Stimulated activated CD4-positive, alpha-beta T cell treated with anti-CD3 and anti-CD28 coated beads, Interleukin-4, amount 100 ng/mL, for 1 hour (primary cell): ENCODE measurements at regions not wholly inside any gene's neighbourhood (a gene's known extent, or its start where the extent isn't known, plus 50 kb on each side); places are given as distances from the start of the nearest gene placed in this dataset.
"Not testable (repeated sequence)": the region's sequence is repeated elsewhere in the genome, so short reads cannot be mapped to it uniquely, and the experiment has no call there.

Experiments
- DNase-seq: peaks from one replicate; pipeline ENCODE4 v3.0.0-alpha.2; 2020

GRCh38 chr6:139742671-139743070, 368.2 kb upstream of the CITED2 start:
- no peak for DNase-seq

GRCh38 chr6:139738801-139739455, 364.5 kb upstream of the CITED2 start:
- no peak for DNase-seq

GRCh38 chr6:139736325-139736906, 362.0 kb upstream of the CITED2 start:
- DNase-seq: no peak

DNA sequence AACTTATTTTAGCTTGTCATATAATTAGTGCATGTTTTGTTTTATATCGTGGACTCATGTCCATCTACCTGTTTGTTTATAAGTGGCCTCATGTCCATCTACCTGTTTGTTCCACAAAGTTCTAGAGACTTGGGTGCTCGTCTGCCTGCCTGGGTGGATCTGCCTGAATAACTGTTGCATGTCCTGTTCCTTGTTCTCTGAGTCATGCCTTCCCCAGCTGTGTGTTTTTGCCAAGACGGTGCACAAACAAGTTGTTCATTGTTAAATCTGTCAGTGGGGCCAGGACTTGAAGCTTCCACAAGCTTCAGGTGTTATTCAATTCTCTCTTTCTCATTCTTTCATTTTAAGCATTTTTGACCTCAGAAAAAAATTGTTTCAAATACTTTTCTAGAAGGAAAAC, 358.0 kb upstream of the CITED2 start:
- no peak for DNase-seq

DNA sequence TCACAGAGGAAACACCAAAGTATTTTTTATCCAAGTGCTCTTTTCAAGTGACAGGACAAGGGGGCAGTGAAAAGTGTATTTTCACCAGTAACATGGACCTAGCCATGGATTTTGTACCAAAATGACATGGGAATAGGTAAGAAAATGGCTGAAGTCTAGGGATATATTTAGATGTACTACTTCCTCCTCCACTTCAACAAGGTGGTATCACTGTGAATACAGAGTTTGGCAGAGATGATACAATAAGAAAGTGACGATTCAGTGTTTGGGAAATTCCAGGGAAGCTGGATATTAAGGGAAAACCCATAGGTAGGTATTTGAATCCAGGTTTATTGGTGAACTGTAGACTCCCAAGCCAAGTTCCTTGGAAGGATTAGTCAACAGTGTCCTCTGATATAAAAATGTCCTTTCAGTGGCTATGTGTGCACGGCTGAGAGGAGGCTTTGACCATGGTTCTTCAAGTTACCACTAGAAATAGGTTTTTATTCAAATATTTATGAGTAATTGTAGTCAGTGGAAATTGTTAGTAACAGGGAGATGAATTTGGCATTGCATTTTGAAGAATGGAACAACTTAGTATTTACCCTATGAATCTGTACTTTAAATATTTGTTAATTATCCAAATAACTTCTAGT, 356.0 kb upstream of the CITED2 start:
- DNase-seq: no peak

GRCh38 chr6:139728876-139729427, 354.5 kb upstream of the CITED2 start:
- DNase-seq: no peak

- not testable (repeated sequence) for DNase-seq
Measured at GRCh38 chr6:139726272-139726671, 351.8 kb upstream of the CITED2 start.

DNA sequence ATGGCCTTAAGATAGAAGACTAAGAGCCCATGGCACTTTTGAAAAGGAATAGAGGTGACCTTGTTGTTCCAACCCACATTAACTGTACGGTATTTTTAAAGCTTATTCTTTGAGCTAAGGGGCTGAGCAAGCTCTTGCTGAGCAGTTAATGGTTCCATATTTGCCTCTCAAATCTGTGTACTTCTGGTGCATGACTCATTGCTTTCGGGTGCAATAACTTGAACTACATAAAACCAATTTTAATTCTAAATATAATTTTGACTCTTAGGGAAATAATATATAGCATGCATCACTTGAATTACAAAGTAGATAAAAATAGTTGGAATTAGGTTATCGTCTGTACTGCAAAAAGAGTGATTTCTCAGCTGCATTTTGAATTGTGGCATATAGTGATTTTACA, 348.1 kb upstream of the CITED2 start:
- DNase-seq: no peak

DNA sequence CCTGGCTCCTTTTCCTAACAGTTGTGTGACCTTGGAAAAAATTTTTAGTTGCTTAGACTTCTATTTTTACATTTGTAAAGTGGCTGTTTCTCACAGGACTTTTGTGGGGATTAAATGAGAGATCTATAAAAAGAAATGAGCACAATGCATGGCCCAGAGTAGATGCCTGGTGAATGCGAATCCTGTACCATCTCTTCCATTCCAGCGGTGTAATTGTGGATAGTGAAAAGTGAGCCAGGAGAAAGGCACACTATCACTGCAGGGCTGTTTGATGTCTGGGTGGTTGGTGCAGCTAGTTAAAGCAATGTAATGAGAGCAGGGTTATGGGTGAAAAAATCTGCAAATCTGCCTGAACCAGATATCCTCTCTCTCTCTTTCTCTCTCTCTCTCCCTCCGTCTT, 347.5 kb upstream of the CITED2 start:
- no peak for DNase-seq

- no peak for DNase-seq
Measured at GRCh38 chr6:139713900-139714506, 339.6 kb upstream of the CITED2 start.

DNA sequence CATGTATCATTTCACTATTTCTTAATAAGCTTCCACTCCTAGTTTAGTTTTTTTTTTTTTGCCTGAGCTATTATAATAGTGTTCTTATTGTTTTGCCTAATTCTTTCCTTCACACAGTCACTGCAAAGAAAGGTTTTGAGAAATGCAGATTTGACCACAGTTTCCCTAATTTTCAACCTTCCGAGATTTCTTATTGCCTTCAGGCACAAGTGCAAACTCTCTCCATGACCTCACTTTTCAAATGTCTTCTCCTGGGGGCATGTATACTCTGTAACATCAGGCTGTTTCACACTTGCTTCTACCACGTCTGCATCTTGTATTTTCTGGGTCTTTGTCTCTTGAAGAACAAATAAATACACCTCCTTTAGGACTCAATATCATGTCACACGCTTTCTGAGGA, 339.0 kb upstream of the CITED2 start:
- no peak for DNase-seq

DNA sequence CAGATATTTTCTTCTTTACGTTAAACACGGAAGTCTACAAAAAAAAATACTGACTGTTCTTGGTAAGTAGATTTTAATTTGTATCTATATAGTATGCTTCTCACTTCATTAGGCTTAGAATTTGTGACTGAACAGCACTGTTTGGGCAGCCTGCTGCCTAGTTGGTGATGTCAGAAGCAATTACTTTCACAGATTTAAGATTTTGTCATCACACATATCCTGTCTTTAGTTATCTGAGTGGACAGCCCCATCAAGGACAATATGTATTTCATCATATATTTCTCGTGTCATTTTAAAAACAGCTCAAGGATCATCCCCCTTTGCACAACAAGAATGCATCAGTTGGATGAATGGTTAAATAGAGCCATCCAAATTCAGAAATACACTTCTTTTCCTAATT, 338.4 kb upstream of the CITED2 start:
- no peak for DNase-seq

GRCh38 chr6:139711804-139712585, 337.5 kb upstream of the CITED2 start:
- DNase-seq: no peak

DNA sequence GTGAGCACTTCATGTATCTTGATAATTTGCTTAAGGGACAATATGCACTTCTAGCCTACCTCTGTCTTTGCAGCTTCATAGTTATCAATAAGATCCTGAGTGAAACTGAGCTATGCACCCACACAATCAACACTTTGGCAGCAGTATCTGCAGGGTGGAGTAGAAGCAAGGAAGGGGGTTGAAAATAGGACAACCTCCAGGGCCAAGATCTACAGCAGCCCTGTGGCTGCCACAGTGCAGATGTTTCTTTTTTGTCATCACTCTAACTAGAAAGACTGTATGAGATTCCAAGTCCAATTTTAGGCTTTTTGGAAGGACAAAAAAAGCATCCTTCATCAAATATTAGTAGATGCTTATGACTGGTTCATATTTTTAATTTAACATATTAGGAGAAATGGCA, 336.1 kb upstream of the CITED2 start:
- DNase-seq: no peak

GRCh38 chr6:139708337-139709199, 334.1 kb upstream of the CITED2 start:
- DNase-seq: no peak

DNA sequence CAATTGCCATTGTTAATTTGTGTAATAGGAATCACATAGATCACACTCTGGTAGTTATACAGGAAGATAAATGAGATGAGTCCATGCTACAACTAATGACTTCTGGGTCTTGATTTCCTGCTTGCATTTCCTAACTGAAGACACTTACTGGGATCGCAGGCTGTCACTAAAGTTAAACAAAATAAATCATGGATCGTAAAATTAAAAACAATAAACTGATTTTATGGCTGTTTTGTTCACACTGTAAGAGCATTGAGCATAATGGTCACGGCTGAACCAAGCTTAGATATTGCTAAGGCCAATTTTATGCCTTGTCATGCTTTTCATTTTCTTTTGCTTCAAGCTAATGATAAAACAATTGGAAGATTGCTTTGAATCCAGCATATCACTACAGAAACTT, 332.5 kb upstream of the CITED2 start:
- DNase-seq: no peak

DNA sequence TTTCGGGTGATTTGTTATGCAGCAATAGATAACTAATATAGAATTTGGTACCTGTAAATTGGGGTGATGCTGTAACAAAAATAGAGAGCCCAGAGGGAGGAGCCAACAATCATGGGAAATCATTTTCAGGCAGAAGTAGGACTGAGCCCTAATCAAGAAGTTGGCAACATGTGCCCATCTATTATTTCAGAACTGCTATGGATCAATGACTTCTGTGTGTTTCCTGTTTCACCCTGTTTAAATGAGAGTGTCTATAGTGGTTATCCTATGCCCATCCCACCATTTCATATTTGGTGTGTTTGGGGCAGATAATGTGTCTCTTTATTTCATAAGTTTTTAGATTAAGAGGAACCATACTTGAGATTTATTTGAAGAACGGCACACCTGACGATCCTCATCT, 330.8 kb upstream of the CITED2 start:
- DNase-seq: no peak

DNA sequence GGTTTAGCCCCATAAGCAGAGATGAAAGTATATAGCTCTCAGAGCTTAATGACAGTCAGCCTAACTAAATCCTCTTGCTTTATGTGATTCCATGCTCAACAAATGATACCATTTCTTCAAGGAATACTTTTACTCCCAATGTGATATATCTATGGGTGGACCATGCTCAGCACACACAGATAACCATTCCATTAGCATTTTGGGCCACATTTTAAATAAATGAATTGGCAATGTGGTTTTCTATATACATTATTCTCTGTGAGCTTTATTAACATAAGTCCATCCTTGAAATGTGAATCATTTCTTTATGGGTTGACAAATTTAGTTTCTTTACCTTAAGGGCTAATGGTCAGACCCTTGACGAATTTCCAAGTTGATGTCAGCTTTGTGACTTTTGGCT, 329.3 kb upstream of the CITED2 start:
- DNase-seq: no peak

DNA sequence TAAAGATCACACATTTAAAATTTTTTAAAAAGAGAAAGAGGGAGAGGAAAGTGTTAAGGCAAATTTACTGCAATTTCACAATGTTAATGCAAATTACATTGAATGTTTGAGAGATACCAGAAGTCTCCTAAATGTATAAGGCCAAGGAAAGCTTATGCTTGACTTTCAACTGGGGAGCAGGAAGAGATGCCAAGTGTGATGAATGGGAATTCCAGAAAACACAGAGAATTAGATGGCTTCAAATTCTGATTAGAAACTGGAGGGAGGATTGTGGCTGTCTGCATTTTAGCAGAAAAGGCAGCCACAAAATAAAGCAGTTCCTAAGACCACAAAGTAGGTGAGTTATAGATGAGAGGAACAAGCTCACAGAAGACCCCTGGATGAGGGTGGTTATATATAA, 328.3 kb upstream of the CITED2 start:
- DNase-seq: no peak

DNA sequence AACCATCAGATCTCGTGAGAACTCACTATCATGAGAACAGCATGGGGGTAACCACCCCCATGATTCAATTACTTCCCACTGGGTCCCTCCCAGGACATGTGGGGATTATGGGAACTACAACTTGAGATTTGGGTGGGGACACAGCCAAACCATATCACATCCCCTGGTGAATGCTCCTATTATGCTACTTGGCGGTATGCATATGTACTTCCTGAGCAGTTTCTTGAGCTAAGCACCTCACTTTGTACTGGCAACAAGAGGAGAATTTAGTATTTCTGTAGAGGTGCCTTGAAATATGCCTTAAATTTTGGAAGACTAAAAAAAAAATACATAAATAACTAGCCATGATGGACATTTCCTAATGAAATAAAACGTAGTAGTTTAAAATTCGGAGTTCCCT, 327.2 kb upstream of the CITED2 start:
- DNase-seq: no peak

DNA sequence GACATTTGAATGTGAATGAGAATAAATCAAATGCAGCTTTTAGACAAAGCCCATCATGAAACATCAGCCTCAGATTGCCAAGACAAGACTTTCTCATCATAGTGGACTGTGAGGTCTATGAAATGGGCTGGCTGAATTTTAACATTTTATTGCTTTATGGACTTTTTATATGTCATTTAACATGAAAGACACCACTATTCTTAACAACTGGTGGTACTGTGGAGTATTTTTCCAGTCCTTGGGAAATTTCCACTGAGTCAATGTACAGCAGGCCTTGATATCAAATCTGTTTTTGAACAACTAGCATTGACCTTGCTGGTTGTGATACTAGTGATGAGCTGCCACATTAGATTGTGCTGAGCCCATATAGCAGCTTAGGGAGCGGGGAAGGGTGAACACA, 326.6 kb upstream of the CITED2 start:
- DNase-seq: no peak

GRCh38 chr6:139699911-139700310, 325.5 kb upstream of the CITED2 start:
- no peak for DNase-seq
